Sciatic nerve (tissue), 2 donors: ENCODE measurements at regions not wholly inside any gene's neighbourhood (a gene's known extent, or its start where the extent isn't known, plus 50 kb on each side); places are given as distances from the start of the nearest gene placed in this dataset.

Experiments used
- ATAC-seq: fragments of 200-7000 bp; cut with Tn5 transposase; one replicate; pipeline ENCODE4 v1.9.1; 2020; ENCODE audit warnings: mild to moderate bottlenecking, moderate library complexity
- DNase-seq: peaks from one replicate; pipeline ENCODE4 v3.0.0-alpha.2; 2020; ENCODE audit warnings: low spot score
- intact Hi-C: fragments of 100-400 bp; cut with DNase I; formaldehyde crosslinking; loops from one replicate; pipeline ENCODE4 v1.14.2; 2022
- donor health status: DM: no; HTN: no; CAD: no.
- donor health status: DM: no; HTN: no; CAD: no.

DNA sequence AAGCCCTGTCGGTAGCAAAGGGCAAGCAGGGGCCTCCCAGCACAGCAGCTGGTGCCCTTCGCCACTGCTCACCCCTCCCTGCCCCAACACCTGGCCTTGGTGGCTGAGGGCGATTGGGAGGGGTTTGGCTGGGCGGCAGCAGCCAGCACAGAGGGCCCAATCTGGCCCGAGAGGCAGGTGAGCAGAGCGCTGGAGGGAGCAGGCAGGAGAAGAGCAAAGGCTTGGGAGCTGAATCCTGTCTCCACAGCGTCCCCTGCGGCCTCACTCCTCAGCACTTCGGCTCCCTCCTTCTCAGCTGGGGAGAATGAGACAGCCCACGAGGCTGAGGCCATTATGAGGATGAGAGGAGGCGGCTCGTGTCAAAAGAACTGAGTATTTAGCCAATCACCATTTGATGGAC, 74.9 kb upstream of the TAF1B start:
- intact Hi-C loops: no loop called here
- DNase-seq (no peak), ATAC-seq (no peak)

GRCh38 chr2:9769171-9770005, 73.9 kb upstream of the TAF1B start:
- no peak for DNase-seq
- intact Hi-C loops: no loop called here

DNA sequence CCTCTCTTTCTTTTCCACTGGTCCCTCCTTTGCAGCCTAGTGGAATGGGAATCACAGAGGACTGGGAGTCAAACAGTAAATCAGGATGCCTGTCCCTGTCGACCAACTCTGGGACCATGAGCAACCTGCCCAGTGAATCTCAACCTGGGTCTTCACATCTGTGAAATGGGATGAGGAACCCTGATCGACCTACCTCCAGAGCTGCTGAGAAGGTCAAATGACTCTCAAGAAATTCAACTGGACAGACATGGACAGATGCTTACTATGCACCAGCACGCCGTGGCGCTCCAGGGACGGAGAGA, 73.3 kb upstream of the TAF1B start:
- intact Hi-C loops: no loop called here
- DNase-seq (no peak), ATAC-seq (no peak)

More at GRCh38 chr2:9769171-9770005, 73.9 kb upstream of the TAF1B start:
- ATAC-seq: peak; percentile 1

DNA sequence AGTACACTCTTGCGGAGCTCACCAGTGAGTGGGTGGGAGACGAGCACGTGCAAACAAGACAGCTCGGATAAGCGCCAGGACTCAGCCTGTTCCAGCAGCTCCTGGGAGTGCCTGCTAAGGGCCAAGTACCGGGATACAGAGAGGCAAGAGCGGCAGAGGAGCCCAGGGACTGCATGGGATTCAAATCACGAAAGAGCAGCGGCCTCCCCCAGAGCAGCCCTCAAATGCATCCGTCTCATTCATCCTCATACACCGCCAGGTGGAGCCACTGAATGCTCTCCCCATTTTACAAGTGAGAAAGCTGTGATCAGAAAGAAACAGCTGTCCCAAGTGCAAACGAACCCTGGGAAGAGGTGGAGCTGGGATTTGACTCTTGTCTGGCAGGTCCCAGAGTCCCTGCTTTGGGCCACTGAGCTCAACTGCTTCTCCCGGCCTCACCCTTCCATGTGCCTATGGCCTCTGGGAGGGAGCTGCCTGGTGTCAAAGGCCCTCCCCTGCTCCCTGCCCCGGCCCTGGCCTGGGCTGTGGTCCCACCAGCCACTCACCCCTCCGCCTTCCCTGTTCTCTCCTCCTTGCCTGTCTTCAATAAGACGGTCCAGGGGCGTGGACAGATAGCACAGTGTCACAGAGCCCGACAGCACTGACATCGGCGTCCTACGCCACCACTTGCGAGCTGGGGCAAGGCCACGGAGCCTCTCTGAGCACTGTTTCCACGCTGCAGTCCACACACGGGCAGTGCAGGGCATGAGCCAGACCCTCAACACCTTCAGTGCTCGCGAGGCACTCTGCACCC, 72.8 kb upstream of the TAF1B start:
- DNase-seq: peak; percentile 77
- intact Hi-C loops: no loop called here
- ATAC-seq: peak; percentile 69

GRCh38 chr2:9771101-9771449, 72.2 kb upstream of the TAF1B start:
- DNase-seq: no peak
- no peak for ATAC-seq
- intact Hi-C loops: no loop called here

DNA sequence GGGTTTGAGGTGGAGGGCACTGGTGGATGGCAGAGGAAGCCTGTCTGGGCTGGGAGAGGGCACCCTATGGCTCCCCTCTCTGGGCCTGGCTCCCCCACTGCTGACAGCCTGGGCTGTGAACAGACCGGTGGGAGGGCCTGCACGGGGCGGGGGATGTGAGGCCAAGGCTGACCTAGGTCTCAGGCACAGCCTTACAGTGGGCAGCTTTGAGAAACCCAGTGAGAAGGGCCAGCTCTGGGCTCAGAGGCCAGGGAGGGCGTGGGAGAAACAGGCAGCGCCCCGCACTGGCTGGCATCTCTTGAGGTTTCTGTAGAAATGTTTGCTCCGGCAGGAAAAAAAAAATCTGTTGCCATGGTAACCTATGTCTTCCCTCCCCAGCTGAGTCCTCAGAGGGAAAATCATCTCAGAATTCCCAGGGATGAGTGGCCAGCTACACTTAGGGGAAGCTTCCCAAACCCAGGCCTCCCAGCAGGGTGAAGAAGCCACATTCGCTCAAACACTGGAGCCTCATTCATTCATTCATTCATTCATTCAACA, 71.7 kb upstream of the TAF1B start:
- ATAC-seq: peak; percentile 75
- no peak for DNase-seq
- intact Hi-C loops: no loop called here

- ATAC-seq (no peak), DNase-seq (no peak)
- intact Hi-C loops: no loop called here
Measured at GRCh38 chr2:9772035-9772998, 71.0 kb upstream of the TAF1B start.

- DNase-seq (no peak), ATAC-seq (no peak)
- intact Hi-C loops: no loop called here
Measured at GRCh38 chr2:9772999-9773902, 70.0 kb upstream of the TAF1B start.

DNA sequence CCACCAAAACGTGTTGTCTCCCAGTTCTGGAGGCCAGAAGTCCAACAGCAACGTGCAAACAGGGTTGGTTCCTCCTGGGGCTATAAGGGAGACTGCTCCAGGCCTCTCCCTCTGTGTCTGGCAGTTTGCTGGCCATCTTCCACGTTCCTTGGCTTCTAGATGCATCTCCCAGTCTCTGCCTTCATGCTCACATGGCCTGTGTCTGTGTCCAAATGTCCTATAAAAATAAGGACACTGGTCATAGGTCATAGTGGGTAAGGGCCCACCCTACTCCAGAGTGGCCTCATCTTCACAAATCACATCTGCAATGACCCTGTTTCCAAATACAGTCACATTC, 69.4 kb upstream of the TAF1B start:
- no peak for ATAC-seq
- DNase-seq: no peak
- intact Hi-C loops: no loop called here

- no peak for ATAC-seq
- intact Hi-C loops: no loop called here
Measured at GRCh38 chr2:9774266-9774665, 69.0 kb upstream of the TAF1B start.

GRCh38 chr2:9775351-9775750, 67.9 kb upstream of the TAF1B start:
- intact Hi-C loops: no loop called here
- ATAC-seq (no peak), DNase-seq (no peak)

More at GRCh38 chr2:9774266-9774665, 69.0 kb upstream of the TAF1B start:
- DNase-seq: no peak

DNA sequence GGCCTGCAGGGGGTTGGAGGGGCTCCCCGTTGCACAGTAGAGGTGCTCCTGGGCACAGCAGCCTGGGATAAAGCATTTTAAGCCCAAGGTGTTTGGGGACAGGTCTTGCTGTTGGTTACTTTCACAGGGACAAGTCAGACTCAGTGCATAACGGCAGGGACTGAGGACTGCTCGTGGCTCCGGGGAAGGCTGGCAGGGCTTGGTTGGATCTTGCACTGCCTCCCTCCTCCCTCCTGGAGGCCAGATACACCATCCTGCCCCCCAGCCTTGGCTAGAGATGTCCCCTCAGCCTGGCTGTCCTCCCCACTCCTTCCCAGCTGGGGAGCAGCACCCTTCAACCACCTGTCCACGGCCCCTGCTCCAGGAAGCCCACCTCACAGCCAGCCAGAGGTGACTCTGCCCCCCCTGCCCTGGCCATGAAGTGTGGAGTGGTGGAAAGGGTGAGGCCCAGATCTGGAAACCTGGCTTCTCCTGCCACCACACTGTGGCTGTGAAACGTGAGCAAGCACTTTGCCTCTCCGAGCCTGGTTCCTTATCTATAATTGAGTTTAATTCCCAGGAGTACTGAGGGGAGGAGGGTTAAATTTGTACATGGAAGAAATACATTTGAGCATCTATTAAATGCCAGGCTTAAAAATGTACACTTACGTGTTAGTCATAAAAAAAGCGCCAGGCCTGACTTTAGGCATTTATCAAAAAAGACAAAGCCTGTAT, 67.1 kb upstream of the TAF1B start:
- intact Hi-C loops: no loop called here
- DNase-seq: no peak
- ATAC-seq: no peak

- intact Hi-C loops: no loop called here
- ATAC-seq (no peak), DNase-seq (no peak)
Measured at GRCh38 chr2:9777081-9777480, 66.2 kb upstream of the TAF1B start.

GRCh38 chr2:9778012-9778411, 65.3 kb upstream of the TAF1B start:
- ATAC-seq: no peak
- DNase-seq: no peak
- intact Hi-C loops: no loop called here

GRCh38 chr2:9778471-9779316, 64.6 kb upstream of the TAF1B start:
- ATAC-seq: no peak
- intact Hi-C loops: no loop called here
- DNase-seq: no peak

GRCh38 chr2:9779596-9780264, 63.5 kb upstream of the TAF1B start:
- ATAC-seq (no peak), DNase-seq (no peak)
- intact Hi-C loops: no loop called here
